PC-9 (cell line): ENCODE measurements at regions not wholly inside any gene's neighbourhood (a gene's known extent, or its start where the extent isn't known, plus 50 kb on each side); places are given as distances from the start of the nearest gene placed in this dataset.

Experiments used
- BruUV-seq: library from RNA; stranded (reverse); fragments of 400-500 nt; replicated peaks from 2 replicates; lab custom pipeline; 2021; lab: Mats Ljungman, UMichigan
- CTCF ChIA-PET: fragments of 300-600 bp; sonication (Branson Sonifier 250); formaldehyde crosslinking; loops from one replicate; lab custom pipeline; 2022; ENCODE audit warnings: antibody characterized with exemption; lab: Charles Lee
- POLR2A ChIA-PET: fragments of 300-600 bp; sonication (Branson Sonifier 250); formaldehyde crosslinking; loops from one replicate; lab custom pipeline; 2022; ENCODE audit warnings: antibody characterized with exemption; ENCODE audit not compliant: unreplicated experiment; lab: Charles Lee
- DNase-seq, 2 experiments: peaks; one replicate each; pipeline versions ENCODE4 v3.0.0 to v3.0.0-alpha.2; 2015 to 2022; ENCODE audit warnings: mixed read lengths in 1 of 2
- H2AFZ ChIP-seq: fragments of 200-600 bp; sonication (generic); 2 replicates; pipeline ENCODE4 v1.8.1; 2017; ENCODE audit warnings: antibody characterized with exemption
- H3F3A ChIP-seq: fragments of 200-600 bp; sonication (generic); 2 replicates; pipeline ENCODE4 v1.8.1; 2017; ENCODE audit warnings: antibody characterized with exemption, mild to moderate bottlenecking, low read depth; ENCODE audit not compliant: insufficient read depth
- H3K27ac ChIP-seq: fragments of 200-600 bp; sonication (generic); 2 replicates; pipeline ENCODE4 v1.6.1; 2016; ENCODE audit warnings: mixed run types
- H3K27me3 ChIP-seq: fragments of 200-600 bp; sonication (generic); 2 replicates; pipeline ENCODE4 v1.6.1; 2016; ENCODE audit warnings: low read depth, mixed run types; ENCODE audit not compliant: insufficient read depth
- H3K36me3 ChIP-seq: fragments of 200-600 bp; sonication (generic); 2 replicates; pipeline ENCODE4 v1.6.1; 2016; ENCODE audit warnings: low read depth, mixed run types
- H3K4me1 ChIP-seq: fragments of 200-600 bp; sonication (generic); replicated peaks from 2 replicates; pipeline ENCODE4 v1.6.1; 2016; ENCODE audit warnings: mixed run types; ENCODE audit not compliant: insufficient read depth
- H3K4me2 ChIP-seq: fragments of 200-600 bp; sonication (generic); 2 replicates; pipeline ENCODE4 v1.6.1; 2017; ENCODE audit warnings: mixed run types
- H3K4me3 ChIP-seq: fragments of 200-600 bp; sonication (generic); 2 replicates; pipeline ENCODE4 v1.6.1; 2016; ENCODE audit warnings: mixed run types
- H3K79me2 ChIP-seq: fragments of 200-600 bp; sonication (generic); 2 replicates; pipeline ENCODE4 v1.6.1; 2017; ENCODE audit warnings: low read depth, mixed run types
- H3K9me2 ChIP-seq: fragments of 200-600 bp; sonication (generic); 2 replicates; pipeline ENCODE4 v1.8.1; 2017; ENCODE audit warnings: mild to moderate bottlenecking; ENCODE audit not compliant: insufficient read depth
- H3K9me3 ChIP-seq: fragments of 200-600 bp; sonication (generic); 2 replicates; pipeline ENCODE4 v1.8.1; 2016; ENCODE audit warnings: low read depth; ENCODE audit not compliant: insufficient read depth
- H4K20me1 ChIP-seq: fragments of 200-600 bp; sonication (generic); 2 replicates; pipeline ENCODE4 v1.8.1; 2017; ENCODE audit not compliant: insufficient read depth
- EZH2 ChIP-seq: fragments of 200-600 bp; sonication (generic); IDR thresholded peaks from 2 replicates; pipeline ENCODE4 v1.8.0; 2017; ENCODE audit warnings: antibody characterized with exemption, low read depth
- intact Hi-C: fragments of 100-400 bp; cut with micrococcal nuclease; formaldehyde crosslinking; loops from one replicate; pipeline ENCODE4 v1.10.0; 2022; ENCODE audit not compliant: unreplicated experiment
- TF ChIP-seq, protein P1 (sequence below): fragments of 200-600 bp; sonication (generic); conservative IDR thresholded peaks from 2 replicates; pipeline ENCODE4 v1.6.1; 2017; ENCODE audit warnings: mixed run types, antibody characterized with exemption, mild to moderate bottlenecking, moderate library complexity

DNA sequence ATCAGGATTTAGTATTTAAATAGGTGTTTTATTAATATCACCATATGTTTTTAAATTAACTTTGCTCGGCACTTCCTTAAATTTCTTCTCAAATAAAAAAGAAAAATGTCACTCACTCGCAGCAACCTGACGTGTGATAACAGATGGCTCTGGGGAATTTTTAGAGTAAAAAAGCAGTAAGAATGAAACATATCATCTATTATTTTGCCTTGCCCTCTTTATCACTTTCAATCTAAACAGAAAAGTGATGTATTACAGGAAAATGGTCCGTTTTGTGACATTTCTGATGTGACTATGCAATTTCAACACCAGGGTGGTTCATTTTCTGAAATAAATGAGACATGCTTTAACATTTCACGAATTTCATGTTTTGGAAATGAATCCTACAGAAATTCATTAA lies 1368.0 kb upstream of the LRRTM1 start:
- no peaks in the 10 kb centered on the region for H3K4me1 ChIP-seq
- no peak overlapping the region for H3K4me3 ChIP-seq
- H2AFZ ChIP-seq: no peak overlapping the region
- CTCF ChIA-PET: no interaction called here
- no TSS peak for BruUV-seq
- no peak overlapping the region for H3K4me2 ChIP-seq
- H3K9me3 ChIP-seq: no peaks in the 10 kb centered on the region
- TF ChIP-seq, protein P1, sequence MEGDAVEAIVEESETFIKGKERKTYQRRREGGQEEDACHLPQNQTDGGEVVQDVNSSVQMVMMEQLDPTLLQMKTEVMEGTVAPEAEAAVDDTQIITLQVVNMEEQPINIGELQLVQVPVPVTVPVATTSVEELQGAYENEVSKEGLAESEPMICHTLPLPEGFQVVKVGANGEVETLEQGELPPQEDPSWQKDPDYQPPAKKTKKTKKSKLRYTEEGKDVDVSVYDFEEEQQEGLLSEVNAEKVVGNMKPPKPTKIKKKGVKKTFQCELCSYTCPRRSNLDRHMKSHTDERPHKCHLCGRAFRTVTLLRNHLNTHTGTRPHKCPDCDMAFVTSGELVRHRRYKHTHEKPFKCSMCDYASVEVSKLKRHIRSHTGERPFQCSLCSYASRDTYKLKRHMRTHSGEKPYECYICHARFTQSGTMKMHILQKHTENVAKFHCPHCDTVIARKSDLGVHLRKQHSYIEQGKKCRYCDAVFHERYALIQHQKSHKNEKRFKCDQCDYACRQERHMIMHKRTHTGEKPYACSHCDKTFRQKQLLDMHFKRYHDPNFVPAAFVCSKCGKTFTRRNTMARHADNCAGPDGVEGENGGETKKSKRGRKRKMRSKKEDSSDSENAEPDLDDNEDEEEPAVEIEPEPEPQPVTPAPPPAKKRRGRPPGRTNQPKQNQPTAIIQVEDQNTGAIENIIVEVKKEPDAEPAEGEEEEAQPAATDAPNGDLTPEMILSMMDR: no peak
- TF ChIP-seq EZH2: no peak
- no peaks in the 10 kb centered on the region for H3K36me3 ChIP-seq
- no peaks in the 10 kb centered on the region for H4K20me1 ChIP-seq
- H3F3A ChIP-seq: no peaks in the 10 kb centered on the region
- H3K27ac ChIP-seq: no peak overlapping the region
- no peaks in the 10 kb centered on the region for H3K79me2 ChIP-seq
- POLR2A ChIA-PET: no interaction called here
- H3K9me2 ChIP-seq: no peaks in the 10 kb centered on the region; the same call in 1 of the 2 replicates
- no peaks in the 10 kb centered on the region for H3K27me3 ChIP-seq
- no peak for DNase-seq
- intact Hi-C loops: no loop called here

DNA sequence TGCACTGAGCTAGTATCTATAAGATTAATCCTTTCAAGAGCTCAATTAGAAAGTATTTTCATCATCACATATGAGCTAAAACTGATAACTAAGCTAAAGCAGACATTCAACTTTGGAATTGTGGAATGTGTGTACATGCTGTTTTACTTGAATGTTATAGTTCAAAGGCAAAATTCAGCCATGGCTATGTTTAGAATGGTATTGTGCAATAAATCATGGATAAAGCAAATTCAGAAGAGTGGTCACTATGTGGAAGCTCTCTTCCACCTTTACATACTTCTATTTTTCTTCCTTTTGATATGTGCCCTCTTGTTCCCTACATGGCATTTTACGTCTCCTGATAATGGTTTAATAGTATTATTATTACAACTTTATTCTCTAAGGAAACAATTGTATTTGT lies 1366.3 kb upstream of the LRRTM1 start:
- POLR2A ChIA-PET: no interaction called here
- Histone ChIP-seq H3K79me2 (no peaks in the 10 kb centered on the region), H3K27ac (no peak overlapping the region), H3K4me3 (no peak overlapping the region), H3F3A (no peaks in the 10 kb centered on the region), H4K20me1 (no peaks in the 10 kb centered on the region), H3K4me1 (no peaks in the 10 kb centered on the region), H3K9me2 (no peaks in the 10 kb centered on the region; the same call in 1 of the 2 replicates), H3K4me2 (no peak overlapping the region), H3K9me3 (no peaks in the 10 kb centered on the region), H3K36me3 (no peaks in the 10 kb centered on the region), H2AFZ (no peak overlapping the region), H3K27me3 (no peaks in the 10 kb centered on the region)
- no TSS peak for BruUV-seq
- TF ChIP-seq, protein P1: no peak
- no peak for TF ChIP-seq EZH2
- intact Hi-C loops: no loop called here
- CTCF ChIA-PET: no interaction called here
- no peak for DNase-seq

DNA sequence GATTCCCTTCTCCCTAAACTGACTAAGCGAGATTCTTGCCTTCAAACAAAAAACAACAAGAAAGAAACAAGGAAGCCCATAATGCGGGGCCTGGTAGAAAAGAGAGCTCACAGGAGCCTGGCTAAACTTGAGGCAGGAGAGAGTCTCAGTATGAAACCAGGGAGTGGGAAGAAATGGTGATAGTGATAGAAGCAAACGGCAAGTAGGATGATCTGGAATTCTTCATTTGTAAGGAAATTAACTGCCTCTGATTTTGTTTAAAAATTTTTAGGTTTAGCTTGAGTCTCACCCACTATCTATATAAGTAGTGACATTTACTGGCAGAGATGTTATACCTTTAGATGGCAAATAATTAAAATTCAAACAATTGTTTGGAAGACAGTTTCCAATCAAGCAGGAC lies 1356.5 kb upstream of the LRRTM1 start:
- H3K36me3 ChIP-seq: no peaks in the 10 kb centered on the region
- no peaks in the 10 kb centered on the region for H3F3A ChIP-seq
- no peak for DNase-seq
- H3K4me2 ChIP-seq: no peak overlapping the region
- no peaks in the 10 kb centered on the region for H3K9me2 ChIP-seq
- H3K27me3 ChIP-seq: no peaks in the 10 kb centered on the region
- TF ChIP-seq EZH2: no peak
- TF ChIP-seq, protein P1: no peak
- POLR2A ChIA-PET: no interaction called here
- H2AFZ ChIP-seq: no peak overlapping the region
- CTCF ChIA-PET: no interaction called here
- no peak overlapping the region for H3K27ac ChIP-seq
- H4K20me1 ChIP-seq: no peaks in the 10 kb centered on the region
- H3K4me1 ChIP-seq: no peaks in the 10 kb centered on the region
- H3K79me2 ChIP-seq: no peaks in the 10 kb centered on the region
- intact Hi-C loops: no loop called here
- BruUV-seq: no TSS peak
- no peaks in the 10 kb centered on the region for H3K9me3 ChIP-seq
- H3K4me3 ChIP-seq: no peak overlapping the region
